Mammary epithelial cell (primary cell): ENCODE measurements at regions not wholly inside any gene's neighbourhood (a gene's known extent, or its start where the extent isn't known, plus 50 kb on each side); places are given as distances from the start of the nearest gene placed in this dataset.

Experiments
- EZH2 ChIP-seq: IDR thresholded peaks from 2 replicates; pipeline ENCODE4 v1.6.1; 2012; ENCODE audit warnings: low read length, inconsistent platforms, borderline replicate concordance
- TF ChIP-seq, protein P1 (sequence below), 2 donors: IDR thresholded peaks in 1 of 2; conservative IDR thresholded peaks in 1 of 2; 2 replicates each; pipeline ENCODE4 v1.5.1; 2011 to 2012; ENCODE audit warnings: inconsistent platforms in 2 of 2, low read length in 2 of 2, mild to moderate bottlenecking in 2 of 2, control low read depth in 1 of 2, low read depth in 1 of 2; ENCODE audit not compliant: insufficient read depth in 1 of 2; ENCODE audit errors: extremely low read depth in 1 of 2

DNA sequence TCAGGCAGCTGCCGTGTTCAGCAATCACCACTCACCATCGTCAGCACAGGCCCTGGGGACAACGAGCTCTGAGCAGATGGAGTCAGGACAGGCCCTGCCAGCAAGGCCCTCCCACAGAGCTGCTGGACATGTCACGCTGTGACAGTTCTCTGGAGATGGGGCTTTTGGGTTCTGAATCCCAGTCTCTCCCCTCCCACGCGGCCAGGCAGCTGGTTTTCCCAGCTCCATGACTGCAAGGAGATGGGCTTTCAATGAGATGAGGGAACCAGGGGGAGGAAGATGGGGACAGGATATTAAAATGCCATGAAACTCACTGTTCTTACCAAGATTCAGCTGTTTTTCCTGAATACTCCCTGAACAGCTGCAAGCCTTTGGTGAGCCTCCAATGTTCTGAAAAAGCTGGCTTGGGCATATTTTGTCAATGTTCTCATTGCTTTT is 305.9 kb downstream of the BRD1 start:
- TF ChIP-seq, protein P1, sequence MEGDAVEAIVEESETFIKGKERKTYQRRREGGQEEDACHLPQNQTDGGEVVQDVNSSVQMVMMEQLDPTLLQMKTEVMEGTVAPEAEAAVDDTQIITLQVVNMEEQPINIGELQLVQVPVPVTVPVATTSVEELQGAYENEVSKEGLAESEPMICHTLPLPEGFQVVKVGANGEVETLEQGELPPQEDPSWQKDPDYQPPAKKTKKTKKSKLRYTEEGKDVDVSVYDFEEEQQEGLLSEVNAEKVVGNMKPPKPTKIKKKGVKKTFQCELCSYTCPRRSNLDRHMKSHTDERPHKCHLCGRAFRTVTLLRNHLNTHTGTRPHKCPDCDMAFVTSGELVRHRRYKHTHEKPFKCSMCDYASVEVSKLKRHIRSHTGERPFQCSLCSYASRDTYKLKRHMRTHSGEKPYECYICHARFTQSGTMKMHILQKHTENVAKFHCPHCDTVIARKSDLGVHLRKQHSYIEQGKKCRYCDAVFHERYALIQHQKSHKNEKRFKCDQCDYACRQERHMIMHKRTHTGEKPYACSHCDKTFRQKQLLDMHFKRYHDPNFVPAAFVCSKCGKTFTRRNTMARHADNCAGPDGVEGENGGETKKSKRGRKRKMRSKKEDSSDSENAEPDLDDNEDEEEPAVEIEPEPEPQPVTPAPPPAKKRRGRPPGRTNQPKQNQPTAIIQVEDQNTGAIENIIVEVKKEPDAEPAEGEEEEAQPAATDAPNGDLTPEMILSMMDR (conservative IDR thresholded peaks at IDR 0.05 in 1 of 2, IDR thresholded peaks at IDR 0.05 in 1 of 2; ENCODE audit: extremely low read depth in 1 of 2, insufficient read depth in 1 of 2, low read depth in 1 of 2, low read length in 2 of 2) = no peak
- TF ChIP-seq EZH2 = no peak
